ENCODE measurements at regions not wholly inside any gene's neighbourhood (a gene's known extent, or its start where the extent isn't known, plus 50 kb on each side); places are given as distances from the start of the nearest gene placed in this dataset.

DNA sequence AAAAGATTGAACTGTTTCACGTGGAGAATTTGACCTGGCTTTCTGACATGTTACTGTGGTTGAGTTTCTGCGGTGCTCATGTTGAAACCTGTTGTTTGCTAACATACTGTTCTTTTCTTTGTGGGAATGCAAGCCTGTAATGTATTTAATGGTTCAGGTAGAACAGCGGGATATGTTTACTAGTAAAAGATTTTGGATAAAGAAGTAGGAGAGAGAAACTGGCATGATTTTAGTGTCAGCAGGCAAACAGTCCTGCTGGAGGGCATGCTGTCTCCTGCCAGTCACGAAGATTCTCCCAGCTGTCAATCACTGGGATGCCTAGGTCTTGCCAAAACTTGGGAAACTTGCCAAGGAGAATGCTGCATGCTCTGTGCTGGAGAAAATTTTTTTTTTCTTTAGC is 263.5 kb downstream of the TAF11L14 start:
- H3K9me3 Mint-ChIP-seq = no peaks in the 10 kb centered on the region
- H3K27me3 Mint-ChIP-seq = no peaks in the 10 kb centered on the region
- H3K4me1 Mint-ChIP-seq = no peaks in the 10 kb centered on the region
- intact Hi-C loops (cut with micrococcal nuclease) = no loop called here
- no peak for DNase-seq
- no peaks in the 10 kb centered on the region for H3K36me3 Mint-ChIP-seq (ENCODE audit: low read depth)
- H3K4me3 Mint-ChIP-seq = no peak overlapping the region
- H3K27ac Mint-ChIP-seq = no peak overlapping the region

DNA sequence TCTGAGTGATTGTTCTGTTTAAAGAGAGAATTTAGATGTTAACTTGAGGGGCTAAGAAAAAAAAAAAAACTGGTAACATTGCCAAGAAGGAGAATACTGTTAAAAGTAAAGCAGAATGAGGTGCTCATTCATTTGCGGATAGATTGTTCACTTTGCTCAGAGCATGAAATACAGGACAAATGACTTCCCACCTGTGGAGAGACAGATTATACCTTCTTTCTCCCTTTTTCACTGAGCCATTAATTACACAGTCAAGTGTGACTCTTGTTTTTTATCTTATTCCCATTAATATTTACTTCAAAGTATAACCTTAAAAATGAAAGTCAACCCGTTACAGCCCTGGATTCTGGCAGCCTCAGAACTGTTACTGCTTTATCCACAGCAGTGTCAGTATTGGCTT is 264.5 kb downstream of the TAF11L14 start:
- H3K4me3 Mint-ChIP-seq = no peak overlapping the region
- H3K27ac Mint-ChIP-seq = no peak overlapping the region
- no peak for DNase-seq
- no peaks in the 10 kb centered on the region for H3K9me3 Mint-ChIP-seq
- intact Hi-C loops (cut with micrococcal nuclease) = no loop called here
- no peaks in the 10 kb centered on the region for H3K36me3 Mint-ChIP-seq (ENCODE audit: low read depth)
- no peaks in the 10 kb centered on the region for H3K4me1 Mint-ChIP-seq
- no peaks in the 10 kb centered on the region for H3K27me3 Mint-ChIP-seq

DNA sequence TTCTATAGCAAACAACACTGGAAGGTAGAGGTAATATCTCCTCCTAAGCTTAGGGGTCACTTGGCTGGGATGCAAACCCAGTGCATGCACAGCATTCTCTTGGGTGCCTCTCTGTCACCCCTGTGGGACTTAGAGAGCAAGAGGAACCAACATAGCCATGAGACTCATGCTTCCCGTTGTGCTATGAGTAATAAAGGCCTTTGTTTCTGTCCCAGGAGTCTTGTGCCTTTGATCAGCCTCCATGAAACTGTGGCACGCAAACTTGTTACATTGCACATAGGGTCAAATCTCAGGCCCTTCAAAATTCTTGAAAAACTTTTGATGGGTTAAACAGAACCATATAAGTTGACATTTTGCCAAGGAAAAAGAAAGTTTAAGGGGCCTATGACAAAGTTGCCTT is 272.8 kb downstream of the TAF11L14 start:
- H3K27me3 Mint-ChIP-seq = no peaks in the 10 kb centered on the region
- intact Hi-C loops (cut with micrococcal nuclease) = no loop called here
- no peaks in the 10 kb centered on the region for H3K4me1 Mint-ChIP-seq
- no peak overlapping the region for H3K27ac Mint-ChIP-seq
- no peaks in the 10 kb centered on the region for H3K36me3 Mint-ChIP-seq (ENCODE audit: low read depth)
- no peaks in the 10 kb centered on the region for H3K9me3 Mint-ChIP-seq
- no peak overlapping the region for H3K4me3 Mint-ChIP-seq
- DNase-seq = no peak

DNA sequence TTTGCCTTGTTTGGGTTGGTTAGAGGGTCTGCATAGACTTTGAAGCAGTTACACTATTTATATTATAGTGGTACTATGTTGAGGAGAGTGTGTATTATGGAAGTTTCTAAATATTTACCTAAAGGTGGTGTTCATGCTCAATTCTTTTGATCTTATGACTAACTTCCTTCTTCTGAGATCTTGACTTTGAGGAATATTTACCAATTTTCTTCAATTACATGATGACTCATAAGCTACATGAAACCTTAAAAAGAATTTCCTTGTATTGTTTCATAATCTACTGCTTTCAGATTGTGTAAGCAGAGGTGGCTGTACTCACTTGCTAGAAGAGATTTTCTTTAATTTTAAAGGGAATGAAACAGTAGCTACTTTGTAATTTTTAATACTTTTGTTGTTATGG is 276.1 kb downstream of the TAF11L14 start:
- Mint-ChIP-seq H3K9me3 (no peaks in the 10 kb centered on the region), H3K4me3 (no peak overlapping the region), H3K27ac (no peak overlapping the region), H3K27me3 (no peaks in the 10 kb centered on the region), H3K36me3 (ENCODE audit: low read depth) (no peaks in the 10 kb centered on the region), H3K4me1 (no peaks in the 10 kb centered on the region)
- DNase-seq = no peak
- intact Hi-C loops (cut with micrococcal nuclease) = no loop called here

DNA sequence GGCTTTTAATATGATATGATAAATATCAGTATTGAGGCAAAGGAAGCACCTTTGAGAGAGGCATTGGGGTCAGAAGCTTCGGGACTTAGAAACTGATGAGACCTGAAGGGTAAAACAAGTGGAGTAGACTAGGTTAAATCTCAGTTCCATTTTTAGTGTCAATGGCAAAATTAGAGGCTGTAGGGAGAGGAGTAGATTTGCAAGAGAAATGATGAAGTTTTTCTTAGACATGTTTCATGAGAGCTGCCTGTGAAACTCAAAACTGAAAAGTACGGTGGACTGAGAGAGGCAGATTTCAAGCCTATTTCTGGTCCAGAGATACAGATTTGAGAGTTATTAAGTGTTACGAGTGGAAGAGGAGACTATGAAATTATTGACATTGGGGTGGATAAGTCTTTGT is 278.5 kb downstream of the TAF11L14 start:
- Mint-ChIP-seq H3K36me3 (ENCODE audit: low read depth) (no peaks in the 10 kb centered on the region), H3K27me3 (no peaks in the 10 kb centered on the region), H3K9me3 (peaks cover 3% of the 10 kb centered on the region), H3K4me1 (no peaks in the 10 kb centered on the region), H3K27ac (no peak overlapping the region), H3K4me3 (no peak overlapping the region)
- DNase-seq = no peak
- intact Hi-C loops (cut with micrococcal nuclease) = no loop called here

DNA sequence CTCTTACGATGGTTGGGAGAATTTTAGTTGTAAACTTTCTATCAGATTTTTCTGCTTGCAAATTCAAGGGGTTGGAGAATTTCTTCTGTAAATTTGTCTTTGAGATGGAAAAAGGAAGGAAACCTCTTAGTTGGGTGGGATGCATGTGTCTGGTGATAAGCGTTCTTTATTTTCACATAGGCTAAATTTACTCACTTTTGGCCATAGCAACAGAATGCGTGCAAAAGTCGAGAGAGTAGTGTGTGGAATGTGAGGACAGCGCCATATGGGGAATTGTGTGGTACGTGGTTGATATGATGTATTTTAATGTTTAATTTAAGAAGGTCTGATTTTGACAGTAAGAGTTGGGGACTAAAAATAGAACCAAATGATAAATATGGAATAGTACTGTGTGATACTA is 282.2 kb downstream of the TAF11L14 start:
- no peaks in the 10 kb centered on the region for H3K27me3 Mint-ChIP-seq
- intact Hi-C loops (cut with micrococcal nuclease) = no loop called here
- H3K9me3 Mint-ChIP-seq = peaks cover 5% of the 10 kb centered on the region
- H3K27ac Mint-ChIP-seq = no peak overlapping the region
- no peak for DNase-seq
- H3K4me3 Mint-ChIP-seq = no peak overlapping the region
- H3K4me1 Mint-ChIP-seq = no peaks in the 10 kb centered on the region
- no peaks in the 10 kb centered on the region for H3K36me3 Mint-ChIP-seq (ENCODE audit: low read depth)

DNA sequence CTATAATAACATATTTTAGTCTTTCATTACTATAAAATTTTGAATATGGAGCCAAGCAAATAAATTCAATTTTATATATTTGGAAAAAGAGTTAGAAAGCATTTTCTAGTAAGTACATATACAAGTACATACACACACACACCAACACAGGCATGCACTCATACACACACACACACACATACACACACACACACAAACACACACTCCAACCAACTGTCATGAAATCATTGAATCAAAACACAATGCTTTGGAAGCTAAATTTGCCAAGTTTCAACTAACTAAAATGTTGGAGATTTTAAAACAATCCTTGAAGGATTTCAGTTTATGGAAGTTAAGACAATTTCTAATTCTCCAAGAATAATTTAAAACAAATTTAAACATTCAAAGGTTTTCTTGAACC is 283.2 kb downstream of the TAF11L14 start:
- no peaks in the 10 kb centered on the region for H3K4me1 Mint-ChIP-seq
- H3K36me3 Mint-ChIP-seq (ENCODE audit: low read depth) = no peaks in the 10 kb centered on the region
- no peak overlapping the region for H3K27ac Mint-ChIP-seq
- no peak for DNase-seq
- intact Hi-C loops (cut with micrococcal nuclease) = no loop called here
- H3K9me3 Mint-ChIP-seq = peaks cover 9% of the 10 kb centered on the region
- H3K4me3 Mint-ChIP-seq = no peak overlapping the region
- H3K27me3 Mint-ChIP-seq = no peaks in the 10 kb centered on the region

DNA sequence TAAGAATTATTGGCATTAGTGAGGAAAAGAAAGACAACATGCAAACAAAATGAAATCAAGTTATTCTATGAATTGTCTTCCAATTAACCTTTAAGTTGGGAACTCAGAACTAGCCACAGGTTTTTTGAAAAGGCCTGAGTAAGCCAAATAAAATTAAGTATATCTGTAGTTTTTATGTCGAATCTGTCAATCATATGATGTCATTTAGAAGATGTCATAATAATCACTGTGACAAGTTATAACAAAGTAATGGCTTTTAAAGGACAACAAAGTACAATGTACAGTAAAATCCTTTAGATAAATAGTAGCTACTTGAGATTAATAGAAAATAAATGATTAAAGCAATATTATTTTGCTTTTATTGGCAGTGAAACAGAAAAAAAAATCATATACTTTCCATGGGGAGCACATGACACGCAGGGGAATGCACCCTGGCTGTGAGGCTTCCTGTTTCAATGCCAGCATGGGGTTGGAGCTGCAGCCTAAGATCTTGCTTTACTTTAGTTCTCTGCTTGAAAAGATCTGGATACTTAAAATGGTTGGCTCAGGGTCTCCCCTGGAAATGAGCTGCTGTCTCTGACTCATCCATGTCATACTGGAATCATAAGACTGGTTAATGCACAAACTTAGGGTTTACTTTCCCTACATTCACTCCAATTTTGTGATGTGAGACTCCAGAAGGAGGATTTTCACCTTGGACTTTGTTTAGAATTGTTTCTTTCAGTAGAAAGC is 284.3 kb downstream of the TAF11L14 start:
- H3K9me3 Mint-ChIP-seq = peaks cover 9% of the 10 kb centered on the region
- no peaks in the 10 kb centered on the region for H3K27me3 Mint-ChIP-seq
- intact Hi-C loops (cut with micrococcal nuclease) = no loop called here
- H3K4me1 Mint-ChIP-seq = no peaks in the 10 kb centered on the region
- H3K27ac Mint-ChIP-seq = no peak overlapping the region
- DNase-seq = no peak
- no peak overlapping the region for H3K4me3 Mint-ChIP-seq
- no peaks in the 10 kb centered on the region for H3K36me3 Mint-ChIP-seq (ENCODE audit: low read depth)

DNA sequence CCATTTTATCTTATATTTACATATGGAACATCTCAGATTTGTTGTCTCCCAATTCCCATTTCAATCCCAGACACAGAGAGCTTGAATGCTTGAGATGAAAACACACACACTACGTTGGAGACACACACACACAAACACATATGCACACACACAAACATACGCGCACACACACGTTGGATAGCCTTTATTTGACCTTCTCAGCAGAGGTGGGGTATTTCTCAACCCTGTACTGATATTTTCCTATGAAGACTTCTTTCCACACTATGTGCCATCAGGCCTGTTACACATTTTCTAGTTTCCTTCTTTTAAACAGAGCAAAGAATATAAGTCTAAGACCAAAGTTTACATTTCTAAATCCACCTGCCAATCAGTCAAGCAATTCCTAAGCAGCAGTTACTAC is 291.0 kb downstream of the TAF11L14 start:
- no peak overlapping the region for H3K27ac Mint-ChIP-seq
- peaks cover 14% of the 10 kb centered on the region for H3K9me3 Mint-ChIP-seq
- DNase-seq = no peak
- H3K36me3 Mint-ChIP-seq (ENCODE audit: low read depth) = no peaks in the 10 kb centered on the region
- no peak overlapping the region for H3K4me3 Mint-ChIP-seq
- intact Hi-C loops (cut with micrococcal nuclease) = no loop called here
- no peaks in the 10 kb centered on the region for H3K27me3 Mint-ChIP-seq
- H3K4me1 Mint-ChIP-seq = no peaks in the 10 kb centered on the region

DNA sequence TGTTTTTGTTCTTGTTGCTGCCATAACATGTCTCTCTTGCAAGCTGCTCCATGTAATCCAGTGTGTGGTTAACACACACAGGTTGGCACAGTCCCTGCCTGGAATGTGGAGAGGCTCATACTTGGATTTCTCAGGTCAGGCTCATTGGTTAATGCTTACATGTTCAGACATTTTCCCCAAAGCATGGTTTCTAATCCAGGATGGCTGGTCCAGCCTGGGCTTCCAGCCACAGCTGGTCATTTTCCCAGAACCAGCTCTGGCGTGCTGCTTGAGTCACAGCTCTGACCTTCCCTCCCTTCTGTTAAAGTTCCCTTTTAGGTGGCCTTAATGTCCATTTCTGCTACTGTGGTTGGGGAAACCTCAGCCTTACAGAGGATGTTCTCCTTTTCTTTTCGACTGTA is 294.3 kb downstream of the TAF11L14 start:
- no peak for DNase-seq
- intact Hi-C loops (cut with micrococcal nuclease) = no loop called here
- Mint-ChIP-seq H3K4me1 (no peaks in the 10 kb centered on the region), H3K27ac (no peak overlapping the region), H3K9me3 (peaks cover 16% of the 10 kb centered on the region), H3K27me3 (no peaks in the 10 kb centered on the region), H3K36me3 (ENCODE audit: low read depth) (no peaks in the 10 kb centered on the region), H3K4me3 (no peak overlapping the region)

DNA sequence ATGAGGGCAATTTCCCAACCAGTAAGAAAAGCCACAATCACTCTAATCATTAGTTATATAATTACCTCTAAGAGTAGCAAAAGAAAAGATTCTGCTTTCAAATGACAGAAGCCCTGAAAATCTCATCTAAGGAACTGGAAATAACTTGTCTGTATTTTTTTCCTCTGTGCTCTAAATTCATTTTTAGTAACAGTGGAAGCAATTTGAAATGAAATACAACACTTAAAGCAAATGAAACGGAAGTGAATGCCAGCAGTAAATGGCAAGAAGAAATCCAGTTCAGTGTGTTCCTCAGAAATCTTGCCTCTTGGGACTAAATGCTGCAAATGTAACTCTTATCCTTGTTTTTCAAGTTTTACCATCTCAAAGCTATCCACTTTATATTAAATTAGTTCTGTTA is 294.9 kb downstream of the TAF11L14 start:
- DNase-seq = no peak
- H3K36me3 Mint-ChIP-seq (ENCODE audit: low read depth) = no peaks in the 10 kb centered on the region
- H3K27me3 Mint-ChIP-seq = no peaks in the 10 kb centered on the region
- H3K4me1 Mint-ChIP-seq = no peaks in the 10 kb centered on the region
- no peak overlapping the region for H3K4me3 Mint-ChIP-seq
- peaks cover 19% of the 10 kb centered on the region for H3K9me3 Mint-ChIP-seq
- H3K27ac Mint-ChIP-seq = no peak overlapping the region
- intact Hi-C loops (cut with micrococcal nuclease) = no loop called here

DNA sequence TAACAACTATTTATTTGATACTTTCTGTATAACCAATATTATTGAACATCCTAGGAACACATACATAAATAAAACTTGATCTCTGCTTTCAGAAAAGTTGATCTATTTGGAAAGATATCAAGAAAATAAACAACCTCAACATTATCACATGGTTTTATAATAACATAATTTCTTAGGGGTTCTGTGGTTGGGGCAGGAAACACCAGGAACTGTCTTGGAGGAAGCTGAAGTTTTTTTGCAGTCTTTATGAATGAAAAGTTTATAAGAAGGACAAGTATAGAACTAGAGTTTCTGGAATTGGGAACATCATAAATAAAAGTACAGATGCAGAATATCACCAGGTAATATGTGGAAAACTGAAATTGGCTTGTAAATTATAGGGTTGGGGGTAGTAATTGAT is 296.1 kb downstream of the TAF11L14 start:
- no peak overlapping the region for H3K27ac Mint-ChIP-seq
- no peaks in the 10 kb centered on the region for H3K4me1 Mint-ChIP-seq
- H3K27me3 Mint-ChIP-seq = no peaks in the 10 kb centered on the region
- H3K36me3 Mint-ChIP-seq (ENCODE audit: low read depth) = no peaks in the 10 kb centered on the region
- H3K4me3 Mint-ChIP-seq = no peak overlapping the region
- intact Hi-C loops (cut with micrococcal nuclease) = no loop called here
- no peak for DNase-seq
- peaks cover 22% of the 10 kb centered on the region for H3K9me3 Mint-ChIP-seq

DNA sequence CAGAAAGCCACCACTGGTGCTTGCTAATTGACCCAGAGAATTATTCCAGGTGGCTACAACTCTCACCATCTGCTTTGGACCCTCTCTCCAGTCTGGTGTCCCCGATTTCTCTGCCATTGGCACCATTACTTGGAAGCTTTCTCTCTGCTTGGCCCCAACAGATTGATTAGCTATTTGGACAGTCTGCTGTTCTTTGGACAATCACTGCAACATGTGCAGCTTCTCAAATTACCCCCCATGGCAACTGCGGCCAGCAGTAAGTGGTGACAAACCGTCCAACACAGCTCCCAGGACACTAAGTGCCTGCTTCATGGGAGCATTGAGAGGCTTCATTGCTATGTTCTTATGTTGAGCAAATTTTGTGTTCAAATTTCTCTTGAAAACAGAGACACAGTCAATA is 309.8 kb downstream of the TAF11L14 start:
- no peak for DNase-seq
- Mint-ChIP-seq H3K4me1 (no peaks in the 10 kb centered on the region), H3K27me3 (no peaks in the 10 kb centered on the region), H3K9me3 (peaks cover 12% of the 10 kb centered on the region), H3K36me3 (ENCODE audit: low read depth) (no peaks in the 10 kb centered on the region), H3K4me3 (no peak overlapping the region), H3K27ac (no peak overlapping the region)
- intact Hi-C loops (cut with micrococcal nuclease) = no loop called here

DNA sequence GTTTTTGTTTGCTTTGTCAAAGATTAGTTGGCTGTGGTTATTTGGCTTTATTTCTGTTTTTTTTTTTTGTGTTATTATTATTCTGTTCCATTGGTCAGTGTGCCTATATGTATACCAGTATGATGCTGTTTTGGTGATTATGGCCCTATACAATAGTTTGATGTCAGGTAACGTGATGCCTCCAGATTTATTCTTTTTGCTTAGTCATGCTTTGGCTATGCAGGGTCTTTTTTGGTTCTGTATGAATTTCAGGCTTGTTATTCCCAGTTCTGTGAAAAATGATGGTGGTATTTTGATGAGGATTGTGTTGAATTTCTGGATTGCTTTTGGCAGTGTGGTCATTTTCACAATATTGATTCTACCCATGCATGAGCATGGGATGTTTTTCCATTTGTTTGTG is 312.8 kb downstream of the TAF11L14 start:
- Mint-ChIP-seq H3K9me3 (peaks cover 14% of the 10 kb centered on the region), H3K36me3 (ENCODE audit: low read depth) (no peaks in the 10 kb centered on the region), H3K4me3 (no peak overlapping the region), H3K27me3 (no peaks in the 10 kb centered on the region), H3K27ac (no peak overlapping the region), H3K4me1 (no peaks in the 10 kb centered on the region)
- intact Hi-C loops (cut with micrococcal nuclease) = no loop called here
- DNase-seq = no peak

DNA sequence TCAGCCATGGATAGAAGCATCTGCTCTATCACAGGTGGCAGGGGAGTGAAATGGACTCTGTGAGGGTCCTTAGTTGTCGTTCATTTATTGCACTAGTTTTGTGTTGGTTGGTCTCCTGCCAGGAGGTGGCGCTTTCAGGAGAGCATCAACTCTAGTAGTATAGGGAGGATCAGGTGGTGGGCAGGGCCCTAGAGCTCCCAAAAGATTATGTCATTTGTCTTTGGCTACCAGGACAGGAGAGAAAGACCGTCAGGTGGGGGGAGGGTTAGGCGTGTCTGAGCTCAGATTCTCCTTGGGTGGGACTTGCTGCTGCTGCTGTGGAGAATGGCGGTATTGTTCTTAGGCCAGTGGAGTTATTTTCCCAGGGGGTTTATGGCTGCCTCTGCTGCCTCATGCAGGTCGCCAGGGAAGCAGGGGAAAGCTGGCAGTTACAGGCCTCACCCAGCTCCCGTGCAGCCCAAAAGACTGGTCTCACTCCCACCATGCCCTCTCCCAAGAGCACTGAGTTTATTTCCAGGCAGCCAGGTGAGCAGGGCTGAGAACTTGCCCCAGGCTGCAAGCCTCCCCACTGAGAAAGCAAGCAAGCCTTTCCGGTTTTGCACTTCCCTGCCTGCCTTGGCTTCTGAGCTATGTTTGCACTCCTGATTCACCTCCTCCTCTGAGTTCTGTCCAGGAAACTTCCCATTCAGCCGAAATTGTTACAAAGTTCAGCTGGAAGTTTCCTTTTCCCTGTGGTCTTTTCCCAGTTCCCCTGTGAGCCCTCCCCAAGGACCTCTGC is 317.3 kb downstream of the TAF11L14 start:
- Mint-ChIP-seq H3K4me1 (no peaks in the 10 kb centered on the region), H3K27ac (no peak overlapping the region), H3K4me3 (no peak overlapping the region), H3K27me3 (no peaks in the 10 kb centered on the region), H3K9me3 (peaks cover 17% of the 10 kb centered on the region), H3K36me3 (ENCODE audit: low read depth) (no peaks in the 10 kb centered on the region)
- intact Hi-C loops (cut with micrococcal nuclease) = no loop called here
- DNase-seq = no peak

All from activated CD4-positive, alpha-beta T cell treated with anti-CD3 and anti-CD28 coated beads, Interleukin-2, amount 10 ng/mL, durations not matched to agents 24 days and 14 days (primary cell).